NCI-H526 treated with DMSO at 0.1 percent for 48 hours (cell line): ENCODE measurements at regions not wholly inside any gene's neighbourhood (a gene's known extent, or its start where the extent isn't known, plus 50 kb on each side); places are given as distances from the start of the nearest gene placed in this dataset.
"Not testable (repeated sequence)": the region's sequence is repeated elsewhere in the genome, so short reads cannot be mapped to it uniquely, and the experiment has no call there.

Experiments
- DNase-seq: peaks from one replicate; lab custom pipeline; 2025; lab: John Stamatoyannopoulos, UW

- no peak for DNase-seq
Observed at GRCh38 chr2:41160439-41160838, 708.5 kb upstream of the SLC8A1 start.

- no peak for DNase-seq
Observed at GRCh38 chr2:41167014-41167413, 715.1 kb upstream of the SLC8A1 start.

GRCh38 chr2:41169744-41170143 is 717.9 kb upstream of the SLC8A1 start:
- DNase-seq, result peak; percentile 89

- DNase-seq, result no peak
Observed at GRCh38 chr2:41170589-41170988, 718.7 kb upstream of the SLC8A1 start.

- DNase-seq, result no peak
Observed at GRCh38 chr2:41180387-41180786, 728.5 kb upstream of the SLC8A1 start.

- DNase-seq, result no peak
Observed at GRCh38 chr2:41182961-41183360, 731.1 kb upstream of the SLC8A1 start.

- DNase-seq, result no peak
Observed at GRCh38 chr2:41187376-41188122, 735.7 kb upstream of the SLC8A1 start.

GRCh38 chr2:41194230-41194629 is 742.3 kb upstream of the SLC8A1 start:
- no peak for DNase-seq

- no peak for DNase-seq
Observed at GRCh38 chr2:41197781-41198180, 745.9 kb upstream of the SLC8A1 start.

GRCh38 chr2:41199334-41199733 is 747.4 kb upstream of the SLC8A1 start:
- DNase-seq, result no peak

- no peak for DNase-seq
Observed at GRCh38 chr2:41204315-41204714, 752.4 kb upstream of the SLC8A1 start.

- no peak for DNase-seq
Observed at GRCh38 chr2:41206004-41206403, 754.1 kb upstream of the SLC8A1 start.

- DNase-seq, result no peak
Observed at GRCh38 chr2:41207578-41207977, 755.7 kb upstream of the SLC8A1 start.

GRCh38 chr2:41210030-41210429 is 758.1 kb upstream of the SLC8A1 start:
- DNase-seq, result not testable (repeated sequence)

- DNase-seq, result no peak
Observed at GRCh38 chr2:41216978-41217377, 765.1 kb upstream of the SLC8A1 start.

GRCh38 chr2:41222593-41222992 is 770.7 kb upstream of the SLC8A1 start:
- DNase-seq, result no peak

GRCh38 chr2:41234093-41234492 is 782.2 kb upstream of the SLC8A1 start:
- DNase-seq, result no peak

GRCh38 chr2:41241325-41242000 is 789.6 kb upstream of the SLC8A1 start:
- no peak for DNase-seq

GRCh38 chr2:41242001-41242331 is 790.1 kb upstream of the SLC8A1 start:
- DNase-seq, result no peak

GRCh38 chr2:41267929-41268659 is 779.7 kb upstream of the PKDCC start:
- no peak for DNase-seq

- no peak for DNase-seq
Observed at GRCh38 chr2:41283079-41283775, 764.6 kb upstream of the PKDCC start.

- DNase-seq, result no peak
Observed at GRCh38 chr2:41293491-41293890, 754.3 kb upstream of the PKDCC start.

GRCh38 chr2:41294331-41294730 is 753.5 kb upstream of the PKDCC start:
- no peak for DNase-seq
